ENCODE measurements at regions not wholly inside any gene's neighbourhood (a gene's known extent, or its start where the extent isn't known, plus 50 kb on each side); places are given as distances from the start of the nearest gene placed in this dataset.

DNA sequence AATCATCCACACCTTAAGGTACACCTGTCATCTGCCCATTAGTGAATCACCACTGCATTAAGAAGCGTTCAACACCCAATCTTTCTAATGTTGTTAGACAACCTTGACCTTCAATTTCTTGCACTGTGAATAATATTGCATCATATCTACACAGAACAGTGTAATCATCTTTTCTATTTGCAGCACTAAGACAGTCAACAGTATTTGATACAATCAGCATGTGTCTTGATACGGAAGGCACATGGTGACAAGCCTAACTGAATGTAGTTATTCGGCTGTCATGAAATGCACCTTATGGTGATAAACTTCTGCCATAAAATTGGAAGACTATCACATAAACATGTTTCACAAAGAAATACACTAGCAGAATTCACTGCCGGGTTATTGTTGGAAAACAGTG, 253.9 kb upstream of the THRB start:
- no peak overlapping the region for H3K56ac ChIP-seq (replicated peaks; ENCODE audit: insufficient read length, low read depth, low read length)
- no peaks in the 10 kb centered on the region for H3K23me2 ChIP-seq (ENCODE audit: low read depth, low read length)
- ChIA-PET CTCF (ENCODE audit: partially characterized antibody) (no interaction called here), POLR2A (ENCODE audit: partially characterized antibody) (no interaction called here)
- H4K8ac ChIP-seq (ENCODE audit: extremely low read depth, insufficient read depth, low read length): no peak overlapping the region
- no peaks in the 10 kb centered on the region for H3K79me2 ChIP-seq (ENCODE audit: control insufficient read depth in 1 of 2, insufficient read depth in 2 of 2, low read length in 2 of 2)
- no peak overlapping the region for H4K91ac ChIP-seq (replicated peaks; ENCODE audit: insufficient read length, low read length)
- no peak overlapping the region for H4K5ac ChIP-seq (ENCODE audit: insufficient read length, low read depth, low read length)
- no peaks in the 10 kb centered on the region for H3K4me1 ChIP-seq (replicated peaks in 1 of 4; ENCODE audit: control insufficient read depth in 3 of 4, insufficient read depth in 4 of 4, low read length in 3 of 4)
- no peaks in the 10 kb centered on the region for H3K9me3 ChIP-seq (ENCODE audit: insufficient read depth in 2 of 2, low read depth in 1 of 2, low read length in 1 of 2)
- no peak overlapping the region for H3K4me2 ChIP-seq (ENCODE audit: insufficient read depth in 1 of 2, low read depth in 2 of 2, low read length in 2 of 2)
- H2AFZ ChIP-seq (ENCODE audit: low read length): no peak overlapping the region
- no peak for FAIRE-seq
- H2BK5ac ChIP-seq (ENCODE audit: low read depth, low read length): no peak overlapping the region
- H3K36me3 ChIP-seq (ENCODE audit: control insufficient read depth in 2 of 4, insufficient read depth in 4 of 4, low read length in 3 of 4): no peaks in the 10 kb centered on the region
- H3K4ac ChIP-seq (replicated peaks; ENCODE audit: insufficient read length, low read depth, low read length): no peak overlapping the region
- no peak for DNase-seq (ENCODE audit: low read depth in 1 of 2, low spot score in 2 of 2)
- H3K18ac ChIP-seq (ENCODE audit: extremely low read depth, low read length): no peak overlapping the region
- H3K14ac ChIP-seq (ENCODE audit: insufficient read length): no peak overlapping the region
- H3K79me1 ChIP-seq (ENCODE audit: low read depth, low read length): no peaks in the 10 kb centered on the region
- H2AK5ac ChIP-seq (ENCODE audit: low read depth, low read length): no peak overlapping the region
- no peaks in the 10 kb centered on the region for H4K20me1 ChIP-seq (replicated peaks in 1 of 2; ENCODE audit: control insufficient read depth in 1 of 2, insufficient read depth in 2 of 2, low read length in 2 of 2)
- H2BK12ac ChIP-seq (ENCODE audit: low read depth, low read length): no peak overlapping the region
- H2BK120ac ChIP-seq (replicated peaks; ENCODE audit: low read depth, low read length): no peak overlapping the region
- no peak overlapping the region for H3K9ac ChIP-seq (replicated peaks in 1 of 4; ENCODE audit: extremely low read depth in 1 of 4, low read depth in 3 of 4, low read length in 3 of 4)
- no peak overlapping the region for H3K23ac ChIP-seq (ENCODE audit: insufficient read length)
- H3K27ac ChIP-seq (ENCODE audit: low read depth, low read length): no peak overlapping the region
- no peaks in the 10 kb centered on the region for H3K27me3 ChIP-seq (replicated peaks in 1 of 4; ENCODE audit: control insufficient read depth in 3 of 4, extremely low read depth in 1 of 4, insufficient read depth in 3 of 4, low read length in 3 of 4)
- no peak overlapping the region for H3K4me3 ChIP-seq (ENCODE audit: extremely low read depth in 1 of 4, insufficient read depth in 2 of 4, low read depth in 3 of 4, low read length in 4 of 4)
- no peak overlapping the region for H2BK20ac ChIP-seq (ENCODE audit: low read length)
- H2BK15ac ChIP-seq (ENCODE audit: low read length): no peak overlapping the region
- 96% methylated on average over 4 of the region's 4 CpGs; no CpG with 5 or more reads in 1 of the 2 experiments for WGBS, 2 experiments (ENCODE audit: extremely low coverage in 1 of 2, insufficient coverage in 1 of 2, insufficient read length in 1 of 2, insufficient replicate concordance in 2 of 2, low coverage in 1 of 2, low lambda C conversion rate in 2 of 2, missing lambda C conversion rate in 1 of 2)
- TF ChIP-seq POLR2AphosphoS5 (IDR thresholded peaks at IDR 0.05; ENCODE audit: low read depth, low read length): no peak
- TF ChIP-seq TBP (IDR thresholded peaks at IDR 0.05; ENCODE audit: low read depth, low read length): no peak
- TF ChIP-seq HDAC6 (IDR thresholded peaks at IDR 0.05; ENCODE audit: low read depth, low read length): no peak
- TF ChIP-seq RFX5 (IDR thresholded peaks at IDR 0.05; ENCODE audit: borderline replicate concordance, low read depth, low read length): no peak
- TF ChIP-seq SP4 (IDR thresholded peaks at IDR 0.05; ENCODE audit: low read length): no peak
- no peak for TF ChIP-seq KDM1A (IDR thresholded peaks at IDR 0.05; ENCODE audit: borderline replicate concordance, low read length)
- TF ChIP-seq RXRA (IDR thresholded peaks at IDR 0.05; ENCODE audit: insufficient read depth, low read depth, low read length): no peak
- TF ChIP-seq GABPA (IDR thresholded peaks at IDR 0.05; ENCODE audit: borderline replicate concordance, insufficient read depth, low read length): no peak
- no peak for TF ChIP-seq JUN (IDR thresholded peaks at IDR 0.05; ENCODE audit: low read depth, low read length)
- no peak for TF ChIP-seq RNF2 (IDR thresholded peaks at IDR 0.05; ENCODE audit: borderline replicate concordance, low read depth, low read length, missing control alignments, poor library complexity, severe bottlenecking)
- no peak for TF ChIP-seq TAF1 (IDR thresholded peaks at IDR 0.05; ENCODE audit: low read depth, low read length)
- TF ChIP-seq SAP30 (IDR thresholded peaks at IDR 0.05; ENCODE audit: insufficient read depth, insufficient replicate concordance, low read length): no peak

All from H1 (cell line).